HG03520 (cell line): ENCODE measurements at regions not wholly inside any gene's neighbourhood (a gene's known extent, or its start where the extent isn't known, plus 50 kb on each side); places are given as distances from the start of the nearest gene placed in this dataset.
"Not testable (repeated sequence)": the region's sequence is repeated elsewhere in the genome, so short reads cannot be mapped to it uniquely, and the experiment has no call there.

Source experiments
- ATAC-seq: cut with Tn5 transposase; IDR thresholded peaks from one replicate; pipeline ENCODE4 v1.9.1; 2021; ENCODE audit warnings: mild to moderate bottlenecking, moderate library complexity; ENCODE audit not compliant: unreplicated experiment

DNA sequence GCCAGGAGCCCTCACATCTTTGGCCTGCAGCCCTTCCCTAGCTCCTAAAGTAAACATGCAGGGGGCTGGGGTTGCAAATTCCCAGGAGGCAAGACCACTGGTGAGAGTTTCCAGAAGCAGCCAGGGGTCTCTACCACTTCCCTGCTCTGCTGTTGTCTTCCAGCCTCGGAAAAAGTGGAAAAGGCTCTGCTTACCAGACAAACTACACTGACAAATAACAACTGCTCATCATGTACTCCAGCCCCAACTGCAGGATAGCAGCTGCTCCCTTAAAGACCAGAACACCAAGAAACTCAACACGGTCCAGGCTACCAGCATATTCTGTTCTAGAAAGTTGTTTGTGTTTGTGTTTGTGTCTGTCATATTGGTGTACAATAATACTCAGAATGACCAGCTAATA, 187.5 kb upstream of the MARCKS start:
- no peak for ATAC-seq

DNA sequence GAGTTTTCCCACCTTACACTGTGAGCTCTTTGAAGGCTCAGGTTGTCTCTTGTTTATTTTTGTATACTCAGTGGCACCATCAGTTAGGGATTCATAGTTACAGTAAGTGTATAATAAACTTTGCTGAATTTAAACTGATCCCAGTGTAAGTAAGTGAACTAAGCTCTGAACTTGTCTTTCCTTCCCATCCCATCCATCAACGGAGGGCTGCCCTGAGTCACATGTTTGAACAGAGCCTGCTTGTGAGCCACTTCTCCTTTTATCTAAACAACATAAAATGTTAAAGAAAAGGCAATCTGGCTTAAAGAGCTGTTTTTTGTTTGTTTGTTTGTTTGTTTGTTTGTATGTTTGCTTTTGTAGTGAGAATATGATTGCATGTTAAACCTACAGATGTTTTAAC, 185.7 kb upstream of the MARCKS start:
- ATAC-seq, result no peak

DNA sequence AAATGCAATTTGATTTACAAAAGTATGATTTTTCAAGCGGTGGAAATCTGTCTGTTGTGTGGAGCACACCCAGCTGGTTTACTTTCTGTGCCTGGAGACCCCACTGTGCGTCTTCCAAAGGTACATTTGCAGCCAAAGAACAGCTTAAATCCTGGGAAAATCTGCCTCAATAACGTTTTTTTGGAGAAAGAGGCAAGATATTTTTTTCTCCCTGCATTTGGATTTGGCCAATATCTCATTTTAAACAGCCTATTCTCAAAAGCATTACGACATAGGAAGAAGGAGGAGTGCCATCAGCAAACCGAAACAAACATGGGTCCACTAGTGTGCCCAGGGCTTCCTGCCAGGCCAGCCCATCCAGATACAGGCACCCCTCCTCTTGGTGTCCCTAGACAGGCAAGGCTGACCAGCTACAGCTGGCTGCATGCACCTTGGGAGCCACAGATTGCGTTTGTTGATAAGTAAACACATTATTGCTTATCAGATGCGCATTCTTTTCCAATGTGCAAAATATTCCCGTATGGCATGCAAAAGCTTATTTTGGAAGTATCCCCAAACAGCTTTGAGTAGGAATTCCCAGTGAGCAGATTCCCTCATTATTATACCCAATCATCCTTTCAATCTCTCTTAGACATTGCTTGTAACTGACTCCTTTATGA, 184.5 kb upstream of the MARCKS start:
- no peak for ATAC-seq

DNA sequence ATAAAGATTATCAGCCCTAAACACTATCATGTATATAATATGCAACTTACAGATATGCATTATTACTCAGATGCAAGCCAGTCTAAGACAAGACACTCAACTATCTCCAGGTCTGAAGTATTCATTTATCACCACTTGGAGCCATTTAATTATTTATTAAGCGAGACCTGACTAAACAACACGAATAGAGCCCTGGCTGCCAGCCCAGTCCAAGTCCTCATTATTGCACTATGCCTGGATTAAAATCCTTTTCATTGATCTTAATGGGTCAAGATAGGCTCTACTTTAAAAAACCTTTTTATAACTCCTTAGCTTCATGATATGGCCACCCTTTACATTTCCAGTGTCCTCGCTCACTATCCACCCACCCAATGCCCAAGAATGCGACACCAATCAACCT, 183.1 kb upstream of the MARCKS start:
- ATAC-seq, result no peak

DNA sequence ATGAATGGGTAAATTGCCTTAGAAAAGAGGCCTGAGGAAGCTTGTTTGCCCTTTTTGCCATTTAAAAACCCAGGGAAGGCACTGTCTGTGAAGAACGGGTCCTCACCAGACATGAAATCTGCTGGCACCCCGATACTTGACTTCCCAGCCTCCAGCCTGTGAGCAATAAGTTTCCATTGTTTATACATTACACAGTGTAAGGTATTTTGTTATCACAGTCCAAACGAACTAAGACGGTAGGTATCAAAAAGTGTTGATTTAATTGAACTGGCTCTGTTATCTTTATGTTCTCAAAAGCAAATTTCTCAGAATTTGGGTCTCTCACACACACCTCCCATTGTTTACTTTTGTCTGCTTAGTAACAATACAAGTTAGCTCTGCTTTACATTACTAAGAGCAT, 181.1 kb upstream of the MARCKS start:
- no peak for ATAC-seq

DNA sequence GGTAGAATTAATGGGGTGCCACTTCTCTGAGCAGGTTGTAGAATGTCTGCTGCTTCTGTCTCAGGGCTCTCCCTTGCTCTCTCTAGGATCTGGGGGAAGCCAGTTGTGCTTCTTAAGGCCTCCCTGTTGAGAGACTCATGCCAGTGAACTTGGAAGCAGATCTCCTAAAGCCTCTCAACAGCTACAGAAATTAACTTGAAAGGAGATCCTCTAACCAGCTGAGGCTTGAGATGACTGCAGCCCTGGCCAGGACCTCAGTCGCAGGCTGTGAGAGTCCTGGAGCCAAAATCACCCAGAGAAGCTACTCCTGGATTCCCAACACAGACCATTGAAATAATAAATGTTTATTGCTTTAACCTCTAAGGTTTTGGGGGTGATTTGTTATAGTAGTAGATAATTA, 180.2 kb upstream of the MARCKS start:
- no peak for ATAC-seq

DNA sequence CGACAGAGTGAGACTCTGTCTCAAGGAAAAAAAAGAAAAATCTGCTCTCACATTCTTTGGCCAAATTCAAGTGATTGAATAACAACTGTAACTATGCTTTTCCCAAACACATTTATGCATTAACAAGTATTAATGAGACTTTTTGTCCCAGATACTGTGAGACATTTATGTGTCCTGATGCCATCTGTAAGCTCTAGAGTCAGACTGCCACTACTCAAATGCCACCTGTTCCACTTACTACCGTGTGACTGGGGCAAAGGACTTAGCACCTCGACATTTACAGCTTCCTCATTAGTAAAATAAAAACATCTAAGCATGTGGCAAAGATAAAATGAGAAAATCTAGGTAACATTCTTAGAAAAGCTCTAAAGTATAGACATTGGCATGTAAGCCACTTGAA, 178.1 kb upstream of the MARCKS start:
- ATAC-seq, result no peak

DNA sequence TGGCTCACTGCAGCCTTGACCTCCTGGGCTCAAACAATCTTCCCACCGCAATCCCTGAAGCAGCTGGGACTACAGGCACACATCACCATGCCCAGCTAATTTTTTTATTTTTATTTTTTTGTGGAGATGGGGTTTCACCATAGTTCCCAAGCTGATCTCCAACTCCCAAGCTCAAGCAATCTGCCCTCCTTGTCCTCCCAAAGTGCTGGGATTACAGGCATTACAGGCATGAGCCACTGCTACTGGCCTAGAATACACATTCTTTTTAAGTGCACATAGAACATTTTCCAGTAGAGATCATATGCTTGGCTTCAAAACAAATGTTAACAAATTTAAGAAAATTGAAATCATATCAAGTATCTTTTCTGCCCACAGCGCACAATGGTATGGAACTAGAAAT, 176.8 kb upstream of the MARCKS start:
- no peak for ATAC-seq

DNA sequence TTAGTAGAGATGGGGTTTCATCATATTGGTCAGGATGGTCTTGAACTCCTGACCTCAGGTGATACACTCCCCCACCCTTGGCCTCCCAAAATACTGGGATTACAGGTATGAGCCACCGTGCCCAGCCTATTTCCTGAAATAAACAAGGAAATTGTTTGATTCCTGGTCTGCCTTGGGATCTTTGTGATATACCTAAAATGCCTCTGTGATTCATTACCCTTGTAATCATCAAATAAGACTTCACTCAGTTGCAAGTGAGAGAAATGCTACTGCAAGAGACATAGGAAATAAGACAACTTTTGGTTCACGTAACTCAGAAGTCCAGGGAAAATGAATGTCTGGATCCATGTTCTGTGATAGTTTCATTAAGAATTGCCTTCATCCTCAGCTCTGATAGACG, 173.2 kb upstream of the MARCKS start:
- no peak for ATAC-seq

DNA sequence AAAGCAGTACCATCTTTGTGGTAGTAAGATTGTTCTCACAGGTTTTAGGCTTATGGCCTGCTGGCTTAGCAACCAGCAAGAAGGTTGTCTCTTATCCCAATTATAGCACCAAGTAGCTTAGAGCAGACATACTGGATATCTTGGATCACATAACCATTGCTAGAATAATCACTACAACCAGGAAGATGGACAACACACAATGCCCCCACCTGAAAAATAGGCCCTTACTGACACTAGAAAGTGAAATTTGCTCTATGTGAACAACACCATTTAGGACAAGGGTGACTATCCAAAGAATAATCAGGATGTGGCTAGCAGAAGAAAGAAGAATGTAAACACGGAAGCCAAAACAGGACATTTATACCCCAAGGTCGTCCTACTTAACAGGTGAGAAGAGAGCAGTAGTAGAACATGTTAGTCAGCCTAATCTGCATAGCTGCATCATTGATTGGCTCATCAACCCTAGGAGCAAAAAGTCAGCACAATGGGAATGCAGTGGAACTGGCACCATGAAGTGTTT, 172.7 kb upstream of the MARCKS start:
- no peak for ATAC-seq

DNA sequence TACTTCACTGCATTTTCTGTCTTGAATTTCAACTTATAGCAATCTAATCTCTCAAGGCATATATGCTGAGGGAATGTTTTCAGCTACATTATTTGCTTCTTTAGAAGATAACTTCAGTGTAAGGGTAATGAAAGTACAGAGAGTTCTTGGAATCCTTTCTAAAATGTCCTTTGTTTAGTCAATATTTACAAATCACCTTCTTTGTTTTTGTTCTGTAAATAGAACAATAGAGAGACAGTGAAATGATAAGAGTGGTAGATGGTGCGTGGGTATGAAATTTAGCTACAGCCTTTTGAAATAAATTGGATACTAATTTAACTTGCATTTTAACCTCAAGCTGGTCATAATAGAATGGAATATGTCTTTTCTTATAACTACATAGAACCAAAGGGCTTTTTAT, 171.1 kb upstream of the MARCKS start:
- no peak for ATAC-seq

DNA sequence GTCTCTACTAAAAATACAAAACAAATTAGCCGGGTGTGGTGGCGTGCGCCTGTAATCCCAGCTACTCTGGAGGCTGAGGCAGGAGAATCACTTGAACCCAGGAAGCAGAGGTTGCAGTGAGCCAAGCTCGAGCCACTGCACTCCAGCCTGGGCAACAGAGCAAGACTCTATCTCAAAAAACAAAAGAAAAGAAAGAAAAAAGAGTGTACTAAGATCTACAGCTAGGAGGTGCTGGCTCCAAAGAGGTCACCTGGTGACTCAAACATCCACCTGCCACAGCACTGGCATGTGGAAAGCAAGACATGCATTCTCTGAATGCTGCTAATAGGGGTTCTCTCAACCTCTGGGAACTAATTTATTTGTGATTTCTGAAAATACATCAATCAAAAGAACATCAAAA, 167.5 kb upstream of the MARCKS start:
- not testable (repeated sequence) for ATAC-seq

DNA sequence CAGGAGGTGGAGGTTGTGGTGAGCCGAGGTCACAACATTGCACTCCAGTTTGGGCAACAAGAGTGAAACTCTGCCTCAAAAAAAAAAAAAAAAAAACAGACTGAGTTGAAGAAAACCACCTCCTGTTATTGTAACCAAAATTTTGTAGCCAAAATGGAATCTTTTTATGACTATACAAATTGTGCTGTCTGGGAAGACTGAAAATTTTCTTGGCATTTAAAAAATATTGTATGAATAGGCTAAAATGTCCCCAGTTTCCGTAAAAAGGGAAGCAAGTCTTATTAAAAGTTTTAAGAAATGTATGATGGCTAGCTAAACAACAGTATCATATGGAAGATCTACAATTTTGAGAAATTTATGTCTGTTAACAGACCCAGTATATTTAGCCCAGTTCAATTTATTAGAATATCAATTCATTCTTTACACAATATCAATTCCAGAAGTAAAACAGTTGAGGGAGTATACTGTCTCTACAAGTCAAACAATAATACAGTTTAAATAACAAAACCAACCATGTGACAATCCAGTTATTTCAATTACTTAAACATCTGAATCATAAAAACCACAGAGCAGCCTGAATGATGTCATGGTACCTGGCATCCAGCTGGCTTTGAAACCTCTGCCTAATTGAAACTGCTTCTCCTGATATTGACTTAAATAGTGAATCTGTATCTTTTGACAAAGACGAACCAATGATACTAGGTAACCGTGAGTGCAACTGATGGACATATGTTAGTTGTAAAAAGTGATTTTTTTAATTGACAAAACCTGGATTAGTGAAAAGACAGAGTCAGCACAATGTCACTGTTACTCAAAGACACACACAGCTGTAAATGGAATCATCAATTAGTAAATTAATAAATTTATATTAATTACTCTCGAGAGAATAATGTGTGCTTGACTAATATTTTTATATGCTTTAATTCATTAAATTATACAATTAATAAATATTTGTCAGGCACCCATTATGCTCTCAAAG, 166.6 kb upstream of the MARCKS start:
- peak; percentile 73 for ATAC-seq

DNA sequence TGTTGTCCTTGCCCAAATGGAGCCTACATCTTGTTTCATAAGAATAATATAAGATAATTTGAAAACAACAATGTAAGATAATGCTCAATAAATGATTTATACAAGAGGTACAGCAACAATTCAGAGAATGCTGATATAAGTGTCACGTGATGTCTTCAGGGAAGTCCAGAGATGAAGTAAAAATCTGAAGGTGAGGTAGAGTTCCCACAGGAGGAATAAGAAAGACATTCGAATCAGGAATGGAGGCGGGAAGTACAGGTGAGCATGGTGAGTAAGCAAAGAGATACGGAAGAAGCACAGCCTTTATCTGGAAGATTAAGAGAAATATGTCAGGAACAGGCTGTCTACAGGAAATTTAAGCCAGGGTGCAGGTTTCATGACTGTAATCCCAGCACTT, 165.9 kb upstream of the MARCKS start:
- no peak for ATAC-seq

DNA sequence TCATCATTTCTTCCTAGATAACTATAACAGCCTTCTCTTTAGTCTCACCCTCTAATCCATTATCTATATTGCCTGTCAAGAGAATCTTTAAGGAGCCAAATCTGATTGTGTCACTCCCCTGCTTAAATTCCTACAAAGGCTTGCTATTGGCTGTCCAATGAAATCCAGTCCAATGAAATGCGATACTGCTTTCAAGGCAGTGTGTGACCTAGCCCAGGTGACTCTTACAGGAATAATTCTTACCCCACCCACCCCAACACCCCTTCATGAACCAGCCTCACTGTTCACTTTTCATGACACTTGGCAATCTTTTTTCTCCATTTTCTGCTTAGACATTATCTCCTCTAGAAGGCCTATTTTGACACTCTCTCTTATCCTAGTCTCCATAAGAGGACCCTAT, 163.3 kb upstream of the MARCKS start:
- no peak for ATAC-seq

DNA sequence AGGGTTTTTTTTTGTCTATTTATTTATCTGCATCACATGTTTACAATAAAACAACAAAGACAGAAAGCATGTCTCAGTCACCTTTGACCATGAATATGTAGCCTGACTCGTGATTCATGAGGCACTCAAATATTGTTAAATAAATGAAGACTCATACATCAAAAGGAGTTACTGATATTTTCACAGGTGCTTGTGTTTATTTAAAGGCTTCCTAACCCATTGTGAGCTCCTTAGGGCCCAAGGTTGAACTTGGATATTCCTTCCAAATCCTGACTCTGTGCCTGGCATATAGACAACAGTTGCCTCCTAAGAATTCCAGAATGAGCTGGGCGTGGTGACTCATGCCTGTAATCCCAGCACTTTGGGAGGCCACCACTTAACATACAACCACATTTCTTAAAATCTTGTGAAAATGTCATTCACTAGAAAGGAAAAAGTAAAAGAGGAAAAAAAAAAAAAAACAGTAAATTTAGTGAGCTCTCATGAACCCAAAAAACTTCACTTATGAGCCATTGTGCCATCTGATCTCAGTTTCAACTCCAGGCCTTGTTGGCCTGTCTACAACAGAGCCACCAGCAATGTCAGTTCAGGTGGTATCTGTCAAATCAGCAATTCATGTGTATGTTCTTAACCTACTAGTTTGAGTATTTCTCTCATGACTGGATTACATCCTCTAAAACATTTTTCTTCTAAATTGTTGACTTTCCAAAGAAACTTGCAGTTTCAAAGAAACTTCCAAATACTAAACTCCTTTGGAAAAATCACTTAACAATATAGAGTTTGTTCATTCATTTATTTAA, 162.7 kb upstream of the MARCKS start:
- ATAC-seq, result no peak

DNA sequence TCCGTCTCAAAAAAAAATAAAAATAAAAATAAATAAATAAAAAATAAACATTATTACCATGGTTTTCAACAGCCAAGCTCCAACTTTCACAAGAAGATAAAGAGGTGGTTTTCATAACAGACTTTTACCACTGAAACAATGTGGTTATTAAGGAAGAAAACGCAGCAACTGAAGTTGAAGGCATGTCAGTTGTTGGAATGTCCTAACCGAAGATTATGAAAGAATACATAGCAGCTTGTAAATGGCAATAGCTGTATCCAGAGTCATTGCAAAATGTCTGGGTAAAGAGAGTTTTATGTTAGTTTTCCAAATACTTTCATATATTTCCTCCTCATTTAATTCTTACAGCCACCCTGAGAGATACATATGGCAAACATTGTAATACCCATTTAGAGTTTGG, 161.6 kb upstream of the MARCKS start:
- ATAC-seq, result no peak

DNA sequence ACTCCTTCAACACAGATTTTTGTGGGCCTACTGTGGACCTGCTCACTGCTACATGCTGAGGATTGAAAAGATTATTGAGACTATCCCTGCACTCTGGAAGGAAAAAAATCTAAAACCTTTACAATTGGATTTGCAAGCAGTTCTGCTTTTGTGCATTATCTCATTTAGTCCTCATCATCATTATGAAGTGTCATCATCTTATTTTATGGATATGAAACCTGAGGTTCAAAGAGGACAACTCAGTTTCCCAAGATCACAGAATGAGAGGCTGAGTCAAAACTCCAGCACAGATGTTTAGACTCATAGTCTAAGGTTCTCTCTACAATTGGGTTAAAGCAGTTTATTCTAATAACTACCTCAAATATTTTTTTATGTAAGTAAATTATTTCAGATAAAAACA, 160.2 kb upstream of the MARCKS start:
- no peak for ATAC-seq

DNA sequence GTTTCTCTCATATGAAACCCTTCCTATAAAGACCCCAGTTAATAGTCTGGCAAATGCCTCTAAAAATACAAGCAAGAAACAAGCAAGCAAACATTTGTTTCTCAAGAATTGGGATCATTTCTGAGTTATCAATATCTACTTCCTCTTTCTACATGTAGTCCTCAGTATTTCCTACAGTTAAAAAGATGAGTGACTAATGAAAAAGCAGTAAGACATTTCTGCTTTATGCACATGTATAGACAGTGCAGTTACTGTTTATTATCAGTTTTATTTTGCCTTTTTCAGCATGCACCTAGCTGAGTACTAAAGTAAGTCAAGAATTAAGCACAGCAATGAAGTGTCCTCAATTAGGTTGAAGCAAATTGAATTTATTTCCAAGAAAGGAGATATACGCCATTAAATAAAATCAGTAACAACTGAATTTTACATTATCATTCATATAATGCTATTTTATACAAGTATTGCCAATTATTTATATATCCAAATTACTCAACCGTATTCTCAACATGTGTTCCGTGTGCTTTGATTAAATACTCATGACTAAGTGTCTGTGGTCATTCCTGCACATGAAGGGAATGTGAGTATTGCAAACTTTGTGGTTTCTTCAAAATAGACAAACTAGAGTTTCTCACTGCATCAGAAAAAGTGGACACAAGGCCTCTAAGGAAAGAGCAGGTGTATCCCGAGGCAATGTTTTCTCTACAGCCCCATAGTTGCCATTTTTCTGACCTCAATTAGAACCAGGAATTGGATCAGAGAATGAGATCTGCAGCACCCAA, 159.3 kb upstream of the MARCKS start:
- peak; percentile 83 for ATAC-seq

DNA sequence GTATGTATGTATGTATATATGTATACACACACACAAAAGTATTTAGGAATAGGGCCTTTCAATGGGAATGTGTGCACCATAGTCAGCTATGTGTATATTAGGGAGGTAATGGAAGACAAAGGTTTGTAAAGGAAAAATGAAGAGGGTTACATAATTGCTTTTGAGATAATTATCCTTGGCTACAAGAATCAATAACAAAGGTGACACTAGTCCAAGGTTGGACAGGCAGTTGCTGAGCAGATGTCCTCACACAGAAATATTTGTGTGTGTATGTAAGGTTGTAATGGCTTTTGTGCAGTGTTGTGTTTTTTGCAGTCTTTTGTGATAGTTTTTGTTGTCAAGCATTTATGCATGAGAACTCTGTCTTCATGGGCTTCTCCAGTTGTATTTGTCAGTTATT, 157.9 kb upstream of the MARCKS start:
- ATAC-seq, result no peak
